Keratinocyte (primary cell): ENCODE measurements at regions not wholly inside any gene's neighbourhood (a gene's known extent, or its start where the extent isn't known, plus 50 kb on each side); places are given as distances from the start of the nearest gene placed in this dataset.

ENCODE experiments used
- CTCF ChIP-seq, 3 experiments: IDR thresholded peaks in 1 of 3; conservative IDR thresholded peaks in 1 of 3; optimal IDR thresholded peaks in 1 of 3; 2 replicates in 2 of 3; 3 replicates in 1 of 3; pipeline versions ENCODE3 to v1.5.1; 2011; ENCODE audit warnings: low read length in 3 of 3, mild to moderate bottlenecking in 3 of 3, moderate library complexity in 2 of 3, control low read depth in 1 of 3, inconsistent platforms in 1 of 3; ENCODE audit not compliant: insufficient read depth in 2 of 3; ENCODE audit errors: extremely low read depth in 1 of 3
- EZH2 ChIP-seq: IDR thresholded peaks from one replicate; pipeline ENCODE4 v1.6.1; 2012; ENCODE audit warnings: inconsistent platforms, mild to moderate bottlenecking, low read length, moderate library complexity

- TF ChIP-seq CTCF (optimal IDR thresholded peaks at IDR 0.05 in 1 of 3, IDR thresholded peaks at IDR 0.05 in 1 of 3, conservative IDR thresholded peaks at IDR 0.05 in 1 of 3; ENCODE audit: extremely low read depth in 1 of 3, insufficient read depth in 2 of 3, low read length in 3 of 3) (no peak), EZH2 (no peak)
Observed at GRCh38 chr6:81996414-81996813, 243.9 kb upstream of the TENT5A start.
